GM18498 (cell line): ENCODE measurements at regions not wholly inside any gene's neighbourhood (a gene's known extent, or its start where the extent isn't known, plus 50 kb on each side); places are given as distances from the start of the nearest gene placed in this dataset.
A peak's percentile ranks its signal among the peaks of the same experiment; 100 is the strongest.

Experiments used
- ATAC-seq: cut with Tn5 transposase; IDR thresholded peaks from one replicate; pipeline ENCODE4 v1.9.1; 2021; ENCODE audit warnings: mild to moderate bottlenecking, moderate library complexity; ENCODE audit not compliant: unreplicated experiment

- no peak for ATAC-seq
Observed at GRCh38 chr14:25197885-25198284, 147.9 kb upstream of the STXBP6 start.

GRCh38 chr14:25180221-25180620, 130.3 kb upstream of the STXBP6 start:
- no peak for ATAC-seq

- no peak for ATAC-seq
Observed at GRCh38 chr14:25178255-25178654, 128.3 kb upstream of the STXBP6 start.

- ATAC-seq = no peak
Observed at GRCh38 chr14:25150934-25151790, 101.2 kb upstream of the STXBP6 start.

- no peak for ATAC-seq
Observed at GRCh38 chr14:25150401-25150800, 100.5 kb upstream of the STXBP6 start.

- no peak for ATAC-seq
Observed at GRCh38 chr14:25140411-25140810, 90.5 kb upstream of the STXBP6 start.

GRCh38 chr14:25136811-25137210, 86.9 kb upstream of the STXBP6 start:
- ATAC-seq = no peak

- ATAC-seq = no peak
Observed at GRCh38 chr14:25134184-25134583, 84.2 kb upstream of the STXBP6 start.

GRCh38 chr14:25132732-25133422, 82.9 kb upstream of the STXBP6 start:
- ATAC-seq = peak; percentile 94

- ATAC-seq = no peak
Observed at GRCh38 chr14:25132094-25132493, 82.1 kb upstream of the STXBP6 start.

- ATAC-seq = no peak
Observed at GRCh38 chr14:25122843-25123242, 72.9 kb upstream of the STXBP6 start.

GRCh38 chr14:25122211-25122610, 72.3 kb upstream of the STXBP6 start:
- no peak for ATAC-seq

GRCh38 chr14:25121337-25122129, 71.6 kb upstream of the STXBP6 start:
- ATAC-seq = no peak

- ATAC-seq = no peak
Observed at GRCh38 chr14:25120261-25120660, 70.3 kb upstream of the STXBP6 start.

- ATAC-seq = no peak
Observed at GRCh38 chr14:25118671-25119070, 68.7 kb upstream of the STXBP6 start.

- ATAC-seq = no peak
Observed at GRCh38 chr14:25117342-25117741, 67.4 kb upstream of the STXBP6 start.

GRCh38 chr14:25116607-25117006, 66.7 kb upstream of the STXBP6 start:
- no peak for ATAC-seq

- ATAC-seq = no peak
Observed at GRCh38 chr14:25113394-25113793, 63.4 kb upstream of the STXBP6 start.

GRCh38 chr14:25111061-25111601, 61.2 kb upstream of the STXBP6 start:
- ATAC-seq = no peak

GRCh38 chr14:25110106-25110505, 60.2 kb upstream of the STXBP6 start:
- ATAC-seq = no peak

GRCh38 chr14:25108959-25109358, 59.0 kb upstream of the STXBP6 start:
- ATAC-seq = no peak
